GM13977 (cell line): ENCODE measurements at regions not wholly inside any gene's neighbourhood (a gene's known extent, or its start where the extent isn't known, plus 50 kb on each side); places are given as distances from the start of the nearest gene placed in this dataset.

Experiments used
- DNase-seq: peaks from one replicate; pipeline ENCODE4 v3.0.0; 2012; ENCODE audit warnings: low spot score
- CTCF ChIP-seq: IDR thresholded peaks from 2 replicates; pipeline ENCODE4 v1.5.1; 2012; ENCODE audit warnings: mild to moderate bottlenecking, control low read depth; ENCODE audit not compliant: insufficient read depth; ENCODE audit errors: extremely low read depth, missing control alignments
- in situ Hi-C: fragments of 300-500 bp; cut with MboI; formaldehyde crosslinking; loops from one replicate; pipeline ENCODE4 v1.12.0; 2022; ENCODE audit warnings: low sequenced_read_pairs, low pct_unique_long_range_greater_than_20kb, mixed read lengths, inconsistent platforms; ENCODE audit not compliant: unreplicated experiment

- no peak for TF ChIP-seq CTCF
- in situ Hi-C loops = no loop called here
- no peak for DNase-seq
Observed at GRCh38 chr19:23531976-23532375, 136.7 kb upstream of the ZNF91 start.

- in situ Hi-C loops = no loop called here
- DNase-seq = no peak
- TF ChIP-seq CTCF = no peak
Observed at GRCh38 chr19:23531231-23531790, 136.0 kb upstream of the ZNF91 start.

GRCh38 chr19:23528376-23528775 lies 133.1 kb upstream of the ZNF91 start:
- TF ChIP-seq CTCF = no peak
- in situ Hi-C loops = no loop called here

GRCh38 chr19:23527797-23528196 lies 132.5 kb upstream of the ZNF91 start:
- TF ChIP-seq CTCF = no peak
- in situ Hi-C loops = no loop called here
- DNase-seq = peak; percentile 30

More at GRCh38 chr19:23528376-23528775, 133.1 kb upstream of the ZNF91 start:
- DNase-seq = no peak

GRCh38 chr19:23526302-23526701 lies 131.0 kb upstream of the ZNF91 start:
- no peak for DNase-seq
- no peak for TF ChIP-seq CTCF
- in situ Hi-C loops = no loop called here

GRCh38 chr19:23525276-23525852 lies 130.1 kb upstream of the ZNF91 start:
- in situ Hi-C loops = no loop called here

More at GRCh38 chr19:23525276-23525852, 130.1 kb upstream of the ZNF91 start:
- no peak for DNase-seq
- TF ChIP-seq CTCF = no peak
